ENCODE measurements at regions not wholly inside any gene's neighbourhood (a gene's known extent, or its start where the extent isn't known, plus 50 kb on each side); places are given as distances from the start of the nearest gene placed in this dataset.

- ChIA-PET CTCF (interaction anchor here (0.6 kb wide), 1 partner anchor 9 kb away, joined by 3 read pairs; no protein-coding TSS in a partner anchor), POLR2A (ENCODE audit: unreplicated experiment) (no interaction called here)
- Histone ChIP-seq H3K36me3 (ENCODE audit: control insufficient read depth, insufficient read depth, low read length) (no peaks in the 10 kb centered on the region), H3K9ac (ENCODE audit: low read depth, low read length) (no peak overlapping the region), H4K5ac (ENCODE audit: low read depth, low read length) (no peak overlapping the region), H3K4me1 (ENCODE audit: control insufficient read depth, insufficient read depth, low read length) (no peaks in the 10 kb centered on the region), H3K4me3 (ENCODE audit: insufficient read depth, low read depth, low read length) (no peak overlapping the region), H2AK5ac (ENCODE audit: low read depth, low read length) (no peak overlapping the region), H2BK15ac (ENCODE audit: low read depth, low read length) (no peak overlapping the region), H4K8ac (ENCODE audit: low read depth in 2 of 2, low read length in 2 of 2) (no peak overlapping the region), H3K23ac (ENCODE audit: low read depth, low read length) (no peak overlapping the region), H2AK9ac (replicated peaks; ENCODE audit: low read depth, low read length, poor library complexity) (no peak overlapping the region), H2BK120ac (ENCODE audit: low read depth, low read length) (no peak overlapping the region), H3K79me1 (ENCODE audit: low read depth in 1 of 2, low read length in 2 of 2) (no peaks in the 10 kb centered on the region), H3K27ac (ENCODE audit: insufficient read depth, low read length) (no peak overlapping the region), H3K56ac (ENCODE audit: extremely low read depth, insufficient read depth, low read length) (no peak overlapping the region), H3K9me1 (ENCODE audit: insufficient read depth, low read length) (no peaks in the 10 kb centered on the region), H3K18ac (ENCODE audit: low read depth, low read length) (no peak overlapping the region), H3K4me2 (ENCODE audit: low read depth, low read length) (no peak overlapping the region), H2AFZ (replicated peaks; ENCODE audit: low read length, poor library complexity) (no peak overlapping the region), H4K20me1 (ENCODE audit: insufficient read depth, low read length) (no peaks in the 10 kb centered on the region), H3K14ac (replicated peaks; ENCODE audit: low read depth, low read length) (no peak overlapping the region), H3K27me3 (ENCODE audit: control insufficient read depth, insufficient read depth, low read length) (no peaks in the 10 kb centered on the region), H4K91ac (ENCODE audit: insufficient read depth, low read depth, low read length) (no peak overlapping the region), H2BK20ac (ENCODE audit: low read depth, low read length) (no peak overlapping the region), H2BK5ac (ENCODE audit: low read depth, low read length, poor library complexity, severe bottlenecking) (no peak overlapping the region), H3K9me3 (ENCODE audit: control insufficient read depth, insufficient read depth, low read length) (no peaks in the 10 kb centered on the region), H3K4ac (ENCODE audit: low read depth, low read length) (no peak overlapping the region)
- in situ Hi-C loops (cut with MboI; ENCODE audit: low sequenced_read_pairs) (no loop called here), intact Hi-C loops (cut with micrococcal nuclease) (no loop called here), dilution Hi-C loops (cut with HindIII; ENCODE audit: low sequenced_read_pairs, unreplicated experiment) (no loop called here)
- BruUV-seq (replicated peaks): no TSS peak
- no CpG with 5 or more reads among the region's 4 CpGs for WGBS, 2 experiments (ENCODE audit: extremely low coverage in 2 of 2, insufficient read length in 1 of 2)
- no peak for DNase-seq
- ATAC-seq (ENCODE audit: low read depth): no peak
- no peak for TF ChIP-seq BHLHE40 (IDR thresholded peaks at IDR 0.05; ENCODE audit: low read depth, low read length)
- TF ChIP-seq CEBPB (IDR thresholded peaks at IDR 0.05; ENCODE audit: low read depth, low read length): no peak
- no peak for TF ChIP-seq RFX5 (IDR thresholded peaks at IDR 0.05; ENCODE audit: low read depth, low read length)
- no peak for TF ChIP-seq MAFK (IDR thresholded peaks at IDR 0.05; ENCODE audit: low read depth, low read length)
- TF ChIP-seq ELK1 (IDR thresholded peaks at IDR 0.05; ENCODE audit: borderline replicate concordance, low read depth, low read length): no peak
- TF ChIP-seq NFE2L2 (IDR thresholded peaks at IDR 0.05; ENCODE audit: low read depth, low read length): no peak
- TF ChIP-seq CTCF (conservative IDR thresholded peaks at IDR 0.05; ENCODE audit: low read depth, low read length): no peak
- TF ChIP-seq MXI1 (IDR thresholded peaks at IDR 0.05; ENCODE audit: borderline replicate concordance, low read depth, low read length): no peak
- TF ChIP-seq POLR2A (IDR thresholded peaks at IDR 0.05; ENCODE audit: low read depth, low read length): no peak
- no peak for TF ChIP-seq RCOR1 (IDR thresholded peaks at IDR 0.05; ENCODE audit: insufficient replicate concordance, low read length)
Observed at GRCh38 chr13:82681535-82681934, 1200.7 kb downstream of the SLITRK1 start.

All from IMR-90 (cell line).